ENCODE measurements at regions not wholly inside any gene's neighbourhood (a gene's known extent, or its start where the extent isn't known, plus 50 kb on each side); places are given as distances from the start of the nearest gene placed in this dataset.
"Not testable (repeated sequence)": the region's sequence is repeated elsewhere in the genome, so short reads cannot be mapped to it uniquely, and the experiment has no call there.

- H3K4me1 ChIP-seq (ENCODE audit: control insufficient read depth in 1 of 2, insufficient read depth in 2 of 2, low read length in 2 of 2); H3K9me3 ChIP-seq (ENCODE audit: control insufficient read depth, low read length); H3K36me3 ChIP-seq (ENCODE audit: control insufficient read depth in 1 of 2, insufficient read depth in 2 of 2, low read length in 1 of 2); intact Hi-C loops (cut with DNase I); ATAC-seq (ENCODE audit: low FRiP score); H3K27ac ChIP-seq (ENCODE audit: low read depth in 1 of 2, low read length in 2 of 2); H3K27me3 ChIP-seq (ENCODE audit: control insufficient read depth in 1 of 2, insufficient read depth in 2 of 2, low read length in 1 of 2); H3K4me3 ChIP-seq (ENCODE audit: low read length in 2 of 2); DNase-seq: not testable (repeated sequence)
- WGBS, 2 donors, result 87 to 91% methylated on average over 2 of the region's 3 CpGs
These were observed 242.7 kb upstream of the FOXF1 start for GRCh38 chr16:86267657-86268056.

- Histone ChIP-seq H3K27me3 (ENCODE audit: control insufficient read depth in 1 of 2, insufficient read depth in 2 of 2, low read length in 1 of 2) (no peaks in the 10 kb centered on the region), H3K27ac (ENCODE audit: low read depth in 1 of 2, low read length in 2 of 2) (no peak overlapping the region), H3K4me1 (ENCODE audit: control insufficient read depth in 1 of 2, insufficient read depth in 2 of 2, low read length in 2 of 2) (no peaks in the 10 kb centered on the region), H3K4me3 (ENCODE audit: low read length in 2 of 2) (no peak overlapping the region), H3K9me3 (ENCODE audit: control insufficient read depth, low read length) (peaks cover 7% of the 10 kb centered on the region), H3K36me3 (ENCODE audit: control insufficient read depth in 1 of 2, insufficient read depth in 2 of 2, low read length in 1 of 2) (no peaks in the 10 kb centered on the region)
- ATAC-seq (ENCODE audit: low FRiP score) (no peak), DNase-seq (no peak)
- 21 to 30% methylated on average over 7 of the region's 7 CpGs for WGBS, 2 donors
- intact Hi-C loops (cut with DNase I), result no loop called here
These were observed 239.6 kb upstream of the FOXF1 start for GRCh38 chr16:86270696-86271095.

- ATAC-seq (ENCODE audit: low FRiP score), result no peak
- H3K4me1 ChIP-seq (ENCODE audit: control insufficient read depth in 1 of 2, insufficient read depth in 2 of 2, low read length in 2 of 2), result no peaks in the 10 kb centered on the region
- no peak overlapping the region for H3K27ac ChIP-seq (ENCODE audit: low read depth in 1 of 2, low read length in 2 of 2)
- peaks cover 7% of the 10 kb centered on the region for H3K9me3 ChIP-seq (ENCODE audit: control insufficient read depth, low read length)
- intact Hi-C loops (cut with DNase I), result no loop called here
- no peaks in the 10 kb centered on the region for H3K27me3 ChIP-seq (ENCODE audit: control insufficient read depth in 1 of 2, insufficient read depth in 2 of 2, low read length in 1 of 2)
- H3K36me3 ChIP-seq (ENCODE audit: control insufficient read depth in 1 of 2, insufficient read depth in 2 of 2, low read length in 1 of 2), result no peaks in the 10 kb centered on the region
- DNase-seq, result no peak
- WGBS, 2 donors, result 88% methylated on average over 1 of the region's 1 CpG
- H3K4me3 ChIP-seq (ENCODE audit: low read length in 2 of 2), result no peak overlapping the region
These were observed 237.6 kb upstream of the FOXF1 start for GRCh38 chr16:86272744-86273143.

GRCh38 chr16:86277221-86277620, 233.1 kb upstream of the FOXF1 start:
- Histone ChIP-seq H3K9me3 (ENCODE audit: control insufficient read depth, low read length) (peaks cover 5% of the 10 kb centered on the region), H3K27ac (ENCODE audit: low read depth in 1 of 2, low read length in 2 of 2) (no peak overlapping the region), H3K27me3 (ENCODE audit: control insufficient read depth in 1 of 2, insufficient read depth in 2 of 2, low read length in 1 of 2) (no peaks in the 10 kb centered on the region), H3K4me3 (ENCODE audit: low read length in 2 of 2) (no peak overlapping the region), H3K36me3 (ENCODE audit: control insufficient read depth in 1 of 2, insufficient read depth in 2 of 2, low read length in 1 of 2) (no peaks in the 10 kb centered on the region), H3K4me1 (ENCODE audit: control insufficient read depth in 1 of 2, insufficient read depth in 2 of 2, low read length in 2 of 2) (no peaks in the 10 kb centered on the region)
- ATAC-seq (ENCODE audit: low FRiP score), result no peak
- WGBS, 2 donors, result 32 to 41% methylated on average over 3 of the region's 3 CpGs
- no peak for DNase-seq
- intact Hi-C loops (cut with DNase I), result no loop called here

GRCh38 chr16:86277859-86278258, 232.5 kb upstream of the FOXF1 start:
- H3K4me1 ChIP-seq (ENCODE audit: control insufficient read depth in 1 of 2, insufficient read depth in 2 of 2, low read length in 2 of 2); H3K27ac ChIP-seq (ENCODE audit: low read depth in 1 of 2, low read length in 2 of 2); DNase-seq; H3K4me3 ChIP-seq (ENCODE audit: low read length in 2 of 2); ATAC-seq (ENCODE audit: low FRiP score); H3K9me3 ChIP-seq (ENCODE audit: control insufficient read depth, low read length); intact Hi-C loops (cut with DNase I); H3K27me3 ChIP-seq (ENCODE audit: control insufficient read depth in 1 of 2, insufficient read depth in 2 of 2, low read length in 1 of 2); H3K36me3 ChIP-seq (ENCODE audit: control insufficient read depth in 1 of 2, insufficient read depth in 2 of 2, low read length in 1 of 2): not testable (repeated sequence)
- WGBS, 2 donors, result 80 to 84% methylated on average over 4 of the region's 4 CpGs

GRCh38 chr16:86281421-86281820, 228.9 kb upstream of the FOXF1 start:
- H3K27me3 ChIP-seq (ENCODE audit: control insufficient read depth in 1 of 2, insufficient read depth in 2 of 2, low read length in 1 of 2), result no peaks in the 10 kb centered on the region
- H3K36me3 ChIP-seq (ENCODE audit: control insufficient read depth in 1 of 2, insufficient read depth in 2 of 2, low read length in 1 of 2), result no peaks in the 10 kb centered on the region
- DNase-seq (no peak), ATAC-seq (ENCODE audit: low FRiP score) (no peak)
- H3K4me3 ChIP-seq (ENCODE audit: low read length in 2 of 2), result no peak overlapping the region
- H3K9me3 ChIP-seq (ENCODE audit: control insufficient read depth, low read length), result peaks cover 1% of the 10 kb centered on the region
- no peaks in the 10 kb centered on the region for H3K4me1 ChIP-seq (ENCODE audit: control insufficient read depth in 1 of 2, insufficient read depth in 2 of 2, low read length in 2 of 2)
- WGBS, 2 donors, result 54 to 57% methylated on average over 12 of the region's 12 CpGs
- intact Hi-C loops (cut with DNase I), result no loop called here
- no peak overlapping the region for H3K27ac ChIP-seq (ENCODE audit: low read depth in 1 of 2, low read length in 2 of 2)

GRCh38 chr16:86283944-86284343, 226.4 kb upstream of the FOXF1 start:
- DNase-seq (no peak), ATAC-seq (ENCODE audit: low FRiP score) (no peak)
- Histone ChIP-seq H3K4me3 (ENCODE audit: low read length in 2 of 2) (no peak overlapping the region), H3K4me1 (ENCODE audit: control insufficient read depth in 1 of 2, insufficient read depth in 2 of 2, low read length in 2 of 2) (no peaks in the 10 kb centered on the region), H3K27ac (ENCODE audit: low read depth in 1 of 2, low read length in 2 of 2) (no peak overlapping the region), H3K36me3 (ENCODE audit: control insufficient read depth in 1 of 2, insufficient read depth in 2 of 2, low read length in 1 of 2) (no peaks in the 10 kb centered on the region), H3K27me3 (ENCODE audit: control insufficient read depth in 1 of 2, insufficient read depth in 2 of 2, low read length in 1 of 2) (no peaks in the 10 kb centered on the region), H3K9me3 (ENCODE audit: control insufficient read depth, low read length) (peaks cover 1% of the 10 kb centered on the region)
- WGBS, 2 donors, result 51 to 57% methylated on average over 5 of the region's 5 CpGs
- intact Hi-C loops (cut with DNase I), result no loop called here

GRCh38 chr16:86285421-86285820, 224.9 kb upstream of the FOXF1 start:
- 21 to 25% methylated on average over 6 of the region's 6 CpGs for WGBS, 2 donors
- no peak overlapping the region for H3K27ac ChIP-seq (ENCODE audit: low read depth in 1 of 2, low read length in 2 of 2)
- intact Hi-C loops (cut with DNase I), result no loop called here

GRCh38 chr16:86285938-86286921, 224.1 kb upstream of the FOXF1 start:
- intact Hi-C loops (cut with DNase I), result no loop called here
- H3K36me3 ChIP-seq (ENCODE audit: control insufficient read depth in 1 of 2, insufficient read depth in 2 of 2, low read length in 1 of 2), result no peaks in the 10 kb centered on the region
- no peaks in the 10 kb centered on the region for H3K27me3 ChIP-seq (ENCODE audit: control insufficient read depth in 1 of 2, insufficient read depth in 2 of 2, low read length in 1 of 2)
- ATAC-seq (ENCODE audit: low FRiP score) (no peak), DNase-seq (no peak)
- 4 to 8% methylated on average over 34 to 55 of the region's 55 CpGs for WGBS, 2 donors
- H3K4me1 ChIP-seq (ENCODE audit: control insufficient read depth in 1 of 2, insufficient read depth in 2 of 2, low read length in 2 of 2), result no peaks in the 10 kb centered on the region
- no peak overlapping the region for H3K4me3 ChIP-seq (ENCODE audit: low read length in 2 of 2)
- H3K27ac ChIP-seq (ENCODE audit: low read depth in 1 of 2, low read length in 2 of 2), result no peak overlapping the region
- H3K9me3 ChIP-seq (ENCODE audit: control insufficient read depth, low read length), result peaks cover 1% of the 10 kb centered on the region

More at GRCh38 chr16:86285421-86285820, 224.9 kb upstream of the FOXF1 start:
- DNase-seq, result no peak
- no peak overlapping the region for H3K4me3 ChIP-seq (ENCODE audit: low read length in 2 of 2)
- no peak for ATAC-seq (ENCODE audit: low FRiP score)
- H3K36me3 ChIP-seq (ENCODE audit: control insufficient read depth in 1 of 2, insufficient read depth in 2 of 2, low read length in 1 of 2), result no peaks in the 10 kb centered on the region
- no peaks in the 10 kb centered on the region for H3K27me3 ChIP-seq (ENCODE audit: control insufficient read depth in 1 of 2, insufficient read depth in 2 of 2, low read length in 1 of 2)
- no peaks in the 10 kb centered on the region for H3K4me1 ChIP-seq (ENCODE audit: control insufficient read depth in 1 of 2, insufficient read depth in 2 of 2, low read length in 2 of 2)
- peaks cover 1% of the 10 kb centered on the region for H3K9me3 ChIP-seq (ENCODE audit: control insufficient read depth, low read length)
